ENCODE measurements at regions not wholly inside any gene's neighbourhood (a gene's known extent, or its start where the extent isn't known, plus 50 kb on each side); places are given as distances from the start of the nearest gene placed in this dataset.
"Not testable (repeated sequence)": the region's sequence is repeated elsewhere in the genome, so short reads cannot be mapped to it uniquely, and the experiment has no call there.

GRCh38 chrX:131816551-131817136, 206.5 kb upstream of the STK26 start:
- DNase-seq (ENCODE audit: extremely low spot score, insufficient read length, low read depth) (no peak), FAIRE-seq (peak; percentile 96)

GRCh38 chrX:131818297-131818936, 204.7 kb upstream of the STK26 start:
- FAIRE-seq (no peak), DNase-seq (ENCODE audit: extremely low spot score, insufficient read length, low read depth) (no peak)

- FAIRE-seq = peak; percentile 61
- DNase-seq (ENCODE audit: extremely low spot score, insufficient read length, low read depth) = no peak
Measured at GRCh38 chrX:131821945-131822622, 201.0 kb upstream of the STK26 start.

- FAIRE-seq (no peak), DNase-seq (ENCODE audit: extremely low spot score, insufficient read length, low read depth) (no peak)
Measured at GRCh38 chrX:131826572-131826971, 196.5 kb upstream of the STK26 start.

- DNase-seq (ENCODE audit: extremely low spot score, insufficient read length, low read depth) = no peak
Measured at GRCh38 chrX:131827935-131828334, 195.2 kb upstream of the STK26 start.

GRCh38 chrX:131828482-131828881, 194.6 kb upstream of the STK26 start:
- FAIRE-seq (no peak), DNase-seq (ENCODE audit: extremely low spot score, insufficient read length, low read depth) (no peak)

More at GRCh38 chrX:131827935-131828334, 195.2 kb upstream of the STK26 start:
- peak; percentile 78 for FAIRE-seq

- FAIRE-seq (peak; percentile 76), DNase-seq (ENCODE audit: extremely low spot score, insufficient read length, low read depth) (no peak)
Measured at GRCh38 chrX:131830400-131831184, 192.5 kb upstream of the STK26 start.

GRCh38 chrX:131831185-131831520, 191.9 kb upstream of the STK26 start:
- FAIRE-seq = no peak

GRCh38 chrX:131836161-131836560, 186.9 kb upstream of the STK26 start:
- FAIRE-seq (no peak), DNase-seq (ENCODE audit: extremely low spot score, insufficient read length, low read depth) (no peak)

More at GRCh38 chrX:131831185-131831520, 191.9 kb upstream of the STK26 start:
- no peak for DNase-seq (ENCODE audit: extremely low spot score, insufficient read length, low read depth)

- DNase-seq (ENCODE audit: extremely low spot score, insufficient read length, low read depth) (no peak), FAIRE-seq (peak; percentile 21)
Measured at GRCh38 chrX:131837325-131837724, 185.8 kb upstream of the STK26 start.

GRCh38 chrX:131840799-131841495, 182.2 kb upstream of the STK26 start:
- DNase-seq (ENCODE audit: extremely low spot score, insufficient read length, low read depth) (no peak), FAIRE-seq (no peak)

- FAIRE-seq (peak; percentile 94), DNase-seq (ENCODE audit: extremely low spot score, insufficient read length, low read depth) (no peak)
Measured at GRCh38 chrX:131841496-131842437, 181.3 kb upstream of the STK26 start.

GRCh38 chrX:131843987-131844386, 179.1 kb upstream of the STK26 start:
- DNase-seq (ENCODE audit: extremely low spot score, insufficient read length, low read depth) (no peak), FAIRE-seq (no peak)

- no peak for DNase-seq (ENCODE audit: extremely low spot score, insufficient read length, low read depth)
- FAIRE-seq = no peak
Measured at GRCh38 chrX:131845201-131845600, 177.9 kb upstream of the STK26 start.

- FAIRE-seq (no peak), DNase-seq (ENCODE audit: extremely low spot score, insufficient read length, low read depth) (no peak)
Measured at GRCh38 chrX:131845771-131846170, 177.3 kb upstream of the STK26 start.

- not testable (repeated sequence) for DNase-seq (ENCODE audit: extremely low spot score, insufficient read length, low read depth); FAIRE-seq
Measured at GRCh38 chrX:131850964-131851363, 172.1 kb upstream of the STK26 start.

GRCh38 chrX:131853440-131853839, 169.7 kb upstream of the STK26 start:
- no peak for DNase-seq (ENCODE audit: extremely low spot score, insufficient read length, low read depth)
- no peak for FAIRE-seq

- FAIRE-seq = peak; percentile 41
- DNase-seq (ENCODE audit: extremely low spot score, insufficient read length, low read depth) = no peak
Measured at GRCh38 chrX:131854581-131854980, 168.5 kb upstream of the STK26 start.
